ENCODE measurements at regions not wholly inside any gene's neighbourhood (a gene's known extent, or its start where the extent isn't known, plus 50 kb on each side); places are given as distances from the start of the nearest gene placed in this dataset.
"Not testable (repeated sequence)": the region's sequence is repeated elsewhere in the genome, so short reads cannot be mapped to it uniquely, and the experiment has no call there.

GRCh38 chr9:101807879-101808278 is 69.4 kb upstream of the GRIN3A start:
- DNase-seq, result peak in 2 of 10 donors; percentile 54 to 61
- intact Hi-C loops (cut with DNase I), result not testable (repeated sequence)

GRCh38 chr9:101796044-101796443 is 57.6 kb upstream of the GRIN3A start:
- intact Hi-C loops (cut with DNase I), result no loop called here
- no peak for DNase-seq

- no peak for DNase-seq
- intact Hi-C loops (cut with DNase I), result no loop called here
Observed at GRCh38 chr9:101795147-101795546, 56.7 kb upstream of the GRIN3A start.

GRCh38 chr9:101792475-101792874 is 54.0 kb upstream of the GRIN3A start:
- DNase-seq, result no peak
- intact Hi-C loops (cut with DNase I), result no loop called here

- intact Hi-C loops (cut with DNase I), result no loop called here
- peak in 2 of 10 donors; percentile 23 to 60 for DNase-seq
Observed at GRCh38 chr9:101791938-101792337, 53.5 kb upstream of the GRIN3A start.

GRCh38 chr9:101791533-101791932 is 53.1 kb upstream of the GRIN3A start:
- DNase-seq, result no peak
- intact Hi-C loops (cut with DNase I), result no loop called here

All from posterior cingulate gyrus (tissue), 11 donors.